ENCODE measurements at regions not wholly inside any gene's neighbourhood (a gene's known extent, or its start where the extent isn't known, plus 50 kb on each side); places are given as distances from the start of the nearest gene placed in this dataset.

GRCh38 chr16:86071611-86072240 lies 172.8 kb downstream of the IRF8 start:
- TF ChIP-seq MAX (IDR thresholded peaks at IDR 0.05) (no peak), CEBPB (IDR thresholded peaks at IDR 0.05) (no peak), NFIC (IDR thresholded peaks at IDR 0.05) (no peak), YY1 (IDR thresholded peaks at IDR 0.05; ENCODE audit: low read depth) (no peak), RAD21 (IDR thresholded peaks at IDR 0.05; ENCODE audit: low read depth) (no peak), ZBTB7A (IDR thresholded peaks at IDR 0.05; ENCODE audit: low read depth) (no peak), TCF12 (IDR thresholded peaks at IDR 0.05; ENCODE audit: low read depth) (no peak), EP300 (IDR thresholded peaks at IDR 0.05; ENCODE audit: borderline replicate concordance) (no peak), REST (IDR thresholded peaks at IDR 0.05; ENCODE audit: low read depth) (no peak), USF1 (IDR thresholded peaks at IDR 0.05) (no peak), EGR1 (IDR thresholded peaks at IDR 0.05) (no peak), CREB1 (IDR thresholded peaks at IDR 0.05; ENCODE audit: low read depth) (no peak), TEAD4 (IDR thresholded peaks at IDR 0.05) (no peak), FOXM1 (IDR thresholded peaks at IDR 0.05; ENCODE audit: borderline replicate concordance, low read depth) (no peak), TAF1 (IDR thresholded peaks at IDR 0.05; ENCODE audit: low read depth) (no peak)

- TF ChIP-seq RAD21 (IDR thresholded peaks at IDR 0.05; ENCODE audit: low read depth) (peak; percentile 61), ZBTB7A (IDR thresholded peaks at IDR 0.05; ENCODE audit: low read depth) (no peak), MAX (IDR thresholded peaks at IDR 0.05) (no peak)
Measured at GRCh38 chr16:86072328-86073102, 173.6 kb downstream of the IRF8 start.

GRCh38 chr16:86073103-86073625 lies 174.2 kb downstream of the IRF8 start:
- TF ChIP-seq EGR1 (IDR thresholded peaks at IDR 0.05) (no peak), USF1 (IDR thresholded peaks at IDR 0.05) (no peak), RAD21 (IDR thresholded peaks at IDR 0.05; ENCODE audit: low read depth) (no peak), TCF12 (IDR thresholded peaks at IDR 0.05; ENCODE audit: low read depth) (no peak), TAF1 (IDR thresholded peaks at IDR 0.05; ENCODE audit: low read depth) (no peak), MAX (IDR thresholded peaks at IDR 0.05) (no peak)

- TF ChIP-seq FOXM1 (IDR thresholded peaks at IDR 0.05; ENCODE audit: borderline replicate concordance, low read depth), result no peak
- no peak for TF ChIP-seq MAX (IDR thresholded peaks at IDR 0.05)
- no peak for TF ChIP-seq EP300 (IDR thresholded peaks at IDR 0.05; ENCODE audit: borderline replicate concordance)
- no peak for TF ChIP-seq EGR1 (IDR thresholded peaks at IDR 0.05)
- no peak for TF ChIP-seq ZBTB7A (IDR thresholded peaks at IDR 0.05; ENCODE audit: low read depth)
- TF ChIP-seq CREB1 (IDR thresholded peaks at IDR 0.05; ENCODE audit: low read depth), result no peak
- no peak for TF ChIP-seq NFIC (IDR thresholded peaks at IDR 0.05)
- no peak for TF ChIP-seq TEAD4 (IDR thresholded peaks at IDR 0.05)
- no peak for TF ChIP-seq TAF1 (IDR thresholded peaks at IDR 0.05; ENCODE audit: low read depth)
- TF ChIP-seq RAD21 (IDR thresholded peaks at IDR 0.05; ENCODE audit: low read depth), result no peak
- TF ChIP-seq CEBPB (IDR thresholded peaks at IDR 0.05), result no peak
- TF ChIP-seq USF1 (IDR thresholded peaks at IDR 0.05), result no peak
- TF ChIP-seq REST (IDR thresholded peaks at IDR 0.05; ENCODE audit: low read depth), result no peak
- TF ChIP-seq TCF12 (IDR thresholded peaks at IDR 0.05; ENCODE audit: low read depth), result no peak
- TF ChIP-seq YY1 (IDR thresholded peaks at IDR 0.05; ENCODE audit: low read depth), result no peak
Measured at GRCh38 chr16:86073763-86074493, 175.0 kb downstream of the IRF8 start.

All from Ishikawa (cell line).